Urothelium cell line (cell line): ENCODE measurements at regions not wholly inside any gene's neighbourhood (a gene's known extent, or its start where the extent isn't known, plus 50 kb on each side); places are given as distances from the start of the nearest gene placed in this dataset.
A peak's percentile ranks its signal among the peaks of the same experiment; 100 is the strongest.

Experiments
- DNase-seq: peaks from one replicate; pipeline ENCODE4 v3.0.0; 2011; ENCODE audit warnings: low spot score, mixed read lengths
- FAIRE-seq: peaks from 2 replicates; lab custom pipeline; 2011; peaks lifted over from hg19 to GRCh38; lab: Jason Lieb, UNC

DNA sequence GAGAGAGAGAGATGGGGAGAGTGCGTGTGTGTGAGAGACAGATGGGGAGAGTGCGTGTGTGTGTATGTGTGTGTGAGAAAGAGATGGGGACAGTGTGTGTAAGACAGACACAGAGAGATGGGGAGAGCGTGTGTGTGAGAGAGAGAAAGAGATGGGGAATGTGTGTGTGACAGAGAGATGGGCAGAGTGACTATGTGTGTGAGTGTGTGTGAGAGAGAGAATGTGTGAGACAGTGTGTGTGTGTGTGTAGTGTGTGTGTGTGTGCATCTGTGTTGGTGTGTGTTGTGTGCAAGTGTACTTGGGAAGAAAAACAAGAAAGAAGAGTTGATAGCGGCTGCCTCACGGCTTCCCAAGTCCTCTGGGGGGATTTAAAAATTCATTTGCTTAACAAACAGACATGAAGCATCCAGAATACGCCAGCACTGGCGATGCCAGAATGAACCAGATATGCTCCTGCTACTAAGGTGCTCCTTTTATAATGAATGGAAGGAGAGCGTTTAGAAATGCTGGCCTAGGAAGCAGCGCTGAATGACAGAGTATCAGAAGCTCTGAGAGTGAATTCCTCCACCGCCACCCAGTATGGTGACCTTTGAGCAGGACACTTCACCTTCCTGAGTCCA lies 186.1 kb upstream of the TSC22D2 start:
- FAIRE-seq, result peak; percentile 59

GRCh38 chr3:150220799-150221198 lies 187.3 kb upstream of the TSC22D2 start:
- DNase-seq (no peak), FAIRE-seq (no peak)

More for the DNA sequence above, 186.1 kb upstream of the TSC22D2 start:
- no peak for DNase-seq

GRCh38 chr3:150220041-150220440 lies 188.1 kb upstream of the TSC22D2 start:
- DNase-seq (no peak), FAIRE-seq (no peak)

DNA sequence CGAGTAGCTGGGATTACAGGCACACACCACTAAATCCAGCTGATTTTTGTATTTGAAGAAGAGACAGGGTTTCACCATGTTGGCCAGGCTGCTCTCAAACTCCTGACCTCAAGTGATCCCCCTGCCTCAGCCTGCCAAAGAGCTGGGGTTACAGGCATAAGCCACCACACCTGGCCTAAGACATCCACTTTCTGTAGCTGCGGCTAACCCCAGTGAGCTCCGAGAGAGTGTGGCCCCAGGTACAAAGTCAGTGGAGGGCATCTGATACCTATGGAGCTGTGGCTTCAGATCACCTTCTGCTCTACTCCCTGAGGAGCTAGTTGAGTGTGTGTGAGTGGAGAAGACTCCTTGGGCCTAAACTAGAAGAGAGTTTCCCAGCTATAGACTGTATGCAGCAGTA lies 189.3 kb upstream of the TSC22D2 start:
- FAIRE-seq, result no peak

DNA sequence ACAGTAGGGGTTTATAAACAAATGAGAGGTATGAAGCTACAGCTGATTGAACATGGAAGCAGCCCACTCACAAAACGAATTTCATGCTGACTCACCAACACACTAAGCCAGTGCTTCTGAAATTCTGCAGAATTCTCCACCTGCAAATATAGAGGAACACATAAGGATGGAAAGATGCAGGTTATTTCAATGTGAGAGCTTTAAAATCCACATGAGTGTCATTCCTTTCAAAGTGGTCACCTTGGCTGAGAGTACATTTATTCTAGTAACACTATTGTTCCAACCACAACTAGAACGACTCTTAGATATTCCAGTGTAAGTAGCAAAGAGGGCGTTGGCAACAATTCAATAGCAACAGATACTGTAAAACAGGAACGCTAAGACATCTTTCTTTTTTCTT lies 189.9 kb upstream of the TSC22D2 start:
- DNase-seq, result no peak

More for the DNA sequence above, 189.3 kb upstream of the TSC22D2 start:
- no peak for DNase-seq

DNA sequence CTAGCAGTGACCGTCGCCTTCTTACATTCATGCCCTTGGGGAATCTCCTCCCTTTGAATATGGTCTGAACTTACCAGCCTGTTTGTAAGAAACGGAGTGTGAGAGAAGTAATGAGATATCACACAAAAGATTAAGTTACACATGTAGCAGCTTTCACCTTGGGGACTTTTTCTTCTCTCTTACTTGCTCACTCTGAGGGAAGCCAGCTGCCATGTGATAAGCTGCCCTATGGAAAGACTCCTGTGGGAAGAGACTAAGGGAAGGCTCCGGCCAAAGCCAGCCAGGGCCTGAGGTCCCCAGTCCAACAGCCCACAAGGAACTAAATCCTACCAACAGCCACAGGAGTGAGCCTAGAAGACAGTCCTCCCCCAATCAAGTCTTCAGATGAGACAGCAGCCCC lies 190.4 kb upstream of the TSC22D2 start:
- FAIRE-seq, result no peak
- no peak for DNase-seq

More for the DNA sequence above, 189.9 kb upstream of the TSC22D2 start:
- no peak for FAIRE-seq

GRCh38 chr3:150216866-150217600 lies 191.1 kb upstream of the TSC22D2 start:
- FAIRE-seq (no peak), DNase-seq (no peak)

GRCh38 chr3:150216041-150216811 lies 191.9 kb upstream of the TSC22D2 start:
- peak; percentile 38 for DNase-seq
- FAIRE-seq, result no peak

DNA sequence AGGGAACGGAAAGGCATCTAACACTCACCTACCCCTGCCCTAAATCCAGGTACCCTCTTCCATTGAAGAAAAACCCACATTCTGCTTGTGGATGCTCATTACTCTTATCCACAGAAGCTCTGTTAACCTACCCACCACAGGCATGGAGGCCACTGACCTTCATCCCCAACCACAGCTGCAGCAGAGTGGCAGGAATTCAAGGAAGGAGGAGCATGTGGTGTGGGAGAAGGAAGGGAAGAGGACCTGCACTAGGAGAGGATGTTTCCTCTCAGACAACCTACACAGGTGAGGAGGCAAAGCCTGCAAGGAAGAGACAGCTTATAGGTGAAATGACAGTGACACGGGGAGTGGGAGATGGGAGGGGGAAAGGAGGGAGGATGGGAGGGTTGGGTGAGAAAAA lies 192.5 kb upstream of the TSC22D2 start:
- DNase-seq (no peak), FAIRE-seq (no peak)

GRCh38 chr3:150213577-150213976 lies 194.5 kb upstream of the TSC22D2 start:
- DNase-seq, result no peak
- FAIRE-seq, result no peak

- DNase-seq (no peak), FAIRE-seq (no peak)
Observed at GRCh38 chr3:150210461-150211110, 197.5 kb upstream of the TSC22D2 start.

DNA sequence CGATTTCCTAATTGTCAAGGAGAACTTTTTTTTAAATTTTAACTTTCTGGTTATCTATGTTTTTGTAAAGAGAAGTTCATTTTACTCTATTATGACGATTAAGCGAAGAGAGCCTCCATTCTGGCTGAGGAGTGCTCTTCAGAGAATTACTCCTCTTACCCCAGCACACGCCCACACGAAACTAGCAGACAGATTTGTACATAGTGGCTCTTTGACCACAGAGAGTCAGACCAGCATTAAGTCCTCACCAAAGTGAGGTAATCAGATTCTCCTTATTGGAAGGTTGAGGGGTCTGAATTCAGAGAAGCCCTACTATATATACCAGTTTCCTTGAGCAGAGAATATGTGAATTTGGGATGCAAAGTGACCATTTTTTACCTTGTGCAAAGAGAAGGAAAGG lies 204.8 kb upstream of the TSC22D2 start:
- FAIRE-seq, result no peak
- DNase-seq, result no peak

DNA sequence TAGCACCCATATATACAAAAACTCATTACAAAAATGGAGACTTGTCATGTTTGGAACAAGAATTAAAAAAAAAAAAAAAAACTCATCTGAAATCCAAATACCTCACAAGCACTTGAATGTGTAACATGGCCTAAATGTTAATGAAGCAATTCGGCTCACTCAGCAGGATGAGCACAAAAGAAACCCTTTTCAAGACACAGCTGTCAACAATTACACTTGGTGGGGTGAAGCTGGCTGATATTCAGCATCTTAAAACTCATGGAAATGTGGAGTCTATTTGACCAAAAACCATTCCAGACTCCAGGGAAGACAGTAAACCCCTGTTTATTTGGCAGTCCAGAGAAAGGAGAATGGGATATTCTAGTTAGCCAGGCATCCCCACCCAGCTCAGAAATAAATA lies 205.4 kb upstream of the TSC22D2 start:
- DNase-seq (no peak), FAIRE-seq (no peak)

DNA sequence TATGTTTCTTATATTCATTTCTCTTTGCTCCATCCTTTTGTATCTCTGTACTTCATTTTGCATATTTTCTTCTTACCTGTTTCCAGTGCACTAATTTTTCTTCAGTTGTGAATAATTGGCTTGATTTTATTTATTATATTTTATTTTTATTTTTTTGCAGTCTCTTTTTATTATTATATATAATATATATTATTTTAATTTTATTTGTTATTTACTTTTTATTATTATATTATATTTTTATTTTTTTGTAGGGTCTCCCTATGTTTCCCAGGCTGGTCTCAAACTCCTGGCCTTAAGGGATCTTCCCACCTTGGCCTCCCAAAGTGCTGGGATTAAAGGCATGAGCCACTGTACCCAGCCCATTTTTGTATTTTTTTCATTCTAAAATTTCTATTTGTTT lies 213.1 kb upstream of the TSC22D2 start:
- DNase-seq, result no peak
- FAIRE-seq, result no peak

GRCh38 chr3:150194513-150194912 lies 213.6 kb upstream of the TSC22D2 start:
- no peak for DNase-seq
- no peak for FAIRE-seq

DNA sequence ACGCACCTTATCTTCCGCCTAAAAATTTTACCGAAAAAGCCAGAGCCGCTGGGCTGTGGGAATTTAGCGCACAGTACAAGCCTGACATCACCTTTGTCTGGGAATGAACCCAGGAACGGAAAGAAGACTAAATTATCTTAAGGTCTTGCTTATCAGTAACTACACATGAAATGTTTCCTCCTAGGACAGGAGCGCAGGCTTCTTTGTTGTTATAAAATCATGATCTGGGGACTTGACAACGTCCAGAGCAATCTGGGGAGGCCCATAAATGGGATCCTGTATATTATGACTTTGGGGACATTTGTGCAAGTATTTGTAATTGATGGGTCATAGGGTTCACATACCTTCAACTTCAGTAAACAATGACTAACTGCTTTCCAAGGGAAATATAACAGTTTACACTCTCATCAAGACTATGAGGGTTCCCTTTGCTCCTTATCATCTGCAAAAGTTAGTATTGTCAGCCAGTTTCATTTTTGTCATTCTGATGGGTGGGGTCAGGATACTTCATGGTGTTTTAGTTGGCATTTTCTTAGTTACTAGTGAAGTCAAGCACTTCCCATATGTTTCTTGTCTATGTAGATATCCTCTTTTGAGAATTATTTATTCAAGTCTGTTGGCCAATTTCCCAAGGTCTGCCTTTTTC lies 213.9 kb upstream of the PFN2 start:
- FAIRE-seq, result no peak
- no peak for DNase-seq

- no peak for FAIRE-seq
- peak; percentile 73 for DNase-seq
Observed at GRCh38 chr3:150183678-150184425, 213.2 kb upstream of the PFN2 start.

DNA sequence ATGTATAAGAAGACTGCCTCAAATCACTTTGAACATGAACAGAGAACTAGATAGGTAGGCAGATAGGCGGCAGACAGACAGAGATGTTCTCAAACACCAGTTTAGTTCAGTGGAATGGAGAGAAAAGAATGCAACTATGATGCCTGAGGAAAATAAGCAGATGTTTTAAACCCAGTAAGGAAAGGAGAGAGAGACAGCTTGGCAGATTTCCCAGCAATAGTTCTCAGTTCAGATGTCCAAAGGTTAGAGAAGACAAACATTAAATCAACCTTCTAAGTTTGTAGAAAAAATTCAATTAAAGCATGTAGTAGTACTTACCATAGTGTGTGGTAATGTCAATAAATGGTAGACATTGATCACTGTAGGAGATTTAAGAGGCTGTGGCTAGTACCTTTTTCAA lies 209.6 kb upstream of the PFN2 start:
- FAIRE-seq (no peak), DNase-seq (no peak)

DNA sequence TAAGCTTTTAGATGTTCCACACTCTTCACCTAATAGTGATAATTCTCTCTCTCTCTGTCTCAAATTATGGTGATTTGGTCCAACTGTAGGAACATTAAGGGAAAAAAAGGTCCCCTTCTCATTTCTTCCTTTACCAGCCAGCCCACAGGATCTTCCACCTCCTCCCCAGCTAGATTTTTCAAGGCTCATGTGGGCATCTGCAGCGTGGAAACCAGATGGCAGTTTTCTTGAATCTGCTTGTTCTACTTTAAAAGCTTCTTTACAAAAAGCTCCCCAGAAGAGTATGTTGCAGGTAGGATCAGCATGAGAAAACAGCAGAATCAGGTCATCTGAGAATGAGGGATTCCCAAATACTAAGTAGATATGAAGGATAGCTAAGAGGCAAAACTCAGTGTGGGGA lies 208.6 kb upstream of the PFN2 start:
- no peak for DNase-seq
- FAIRE-seq, result no peak
